NCI-H460 (cell line): ENCODE measurements at regions not wholly inside any gene's neighbourhood (a gene's known extent, or its start where the extent isn't known, plus 50 kb on each side); places are given as distances from the start of the nearest gene placed in this dataset.
"Not testable (repeated sequence)": the region's sequence is repeated elsewhere in the genome, so short reads cannot be mapped to it uniquely, and the experiment has no call there.

Experiments
- DNase-seq: peaks from one replicate; pipeline ENCODE4 v3.0.0-alpha.2; 2016; ENCODE audit warnings: low read depth; ENCODE audit errors: extremely low read depth

- DNase-seq, result not testable (repeated sequence)
These were observed 97.0 kb upstream of the FGF3 start for GRCh38 chr11:69916251-69916649.

- DNase-seq, result no peak
These were observed 97.7 kb upstream of the FGF3 start for GRCh38 chr11:69916806-69917387.

- DNase-seq, result no peak
These were observed 98.3 kb upstream of the FGF3 start for GRCh38 chr11:69917529-69917928.

GRCh38 chr11:69918231-69918937, 99.2 kb upstream of the FGF3 start:
- DNase-seq, result no peak

- peak; percentile 42 for DNase-seq
These were observed 99.9 kb upstream of the FGF3 start for GRCh38 chr11:69918938-69919650.

GRCh38 chr11:69919659-69920344, 100.6 kb upstream of the FGF3 start:
- DNase-seq, result no peak

- DNase-seq, result no peak
These were observed 101.3 kb upstream of the FGF3 start for GRCh38 chr11:69920345-69921127.

GRCh38 chr11:69921128-69922014, 102.2 kb upstream of the FGF3 start:
- DNase-seq, result no peak

GRCh38 chr11:69922015-69922595, 102.9 kb upstream of the FGF3 start:
- DNase-seq, result no peak

- DNase-seq, result no peak
These were observed 103.4 kb upstream of the FGF3 start for GRCh38 chr11:69922596-69923111.

- no peak for DNase-seq
These were observed 104.0 kb upstream of the FGF3 start for GRCh38 chr11:69923196-69923595.

- no peak for DNase-seq
These were observed 104.6 kb upstream of the FGF3 start for GRCh38 chr11:69923641-69924307.

GRCh38 chr11:69924308-69925161, 105.3 kb upstream of the FGF3 start:
- DNase-seq, result no peak

GRCh38 chr11:69925366-69926196, 106.4 kb upstream of the FGF3 start:
- no peak for DNase-seq

GRCh38 chr11:69926376-69927050, 107.3 kb upstream of the FGF3 start:
- DNase-seq, result no peak

GRCh38 chr11:69928121-69928520, 108.9 kb upstream of the FGF3 start:
- DNase-seq, result no peak
